HEK293 (cell line): ENCODE measurements at regions not wholly inside any gene's neighbourhood (a gene's known extent, or its start where the extent isn't known, plus 50 kb on each side); places are given as distances from the start of the nearest gene placed in this dataset.

Source experiments
- BCL11A ChIP-seq: fragments of 450-650 bp; formaldehyde crosslinking; IDR thresholded peaks from 2 replicates; pipeline ENCODE4 v1.5.1; 2016; ENCODE audit warnings: low read depth, missing biosample characterization, missing genetic modification characterization
- KLF10 ChIP-seq: fragments of 450-650 bp; IDR thresholded peaks from 2 replicates; pipeline ENCODE4 v1.5.1; 2018; ENCODE audit warnings: missing biosample characterization, mild to moderate bottlenecking, missing genetic modification characterization
- SCRT2 ChIP-seq: fragments of 450-650 bp; formaldehyde crosslinking; IDR thresholded peaks from 2 replicates; pipeline ENCODE4 v1.5.1; 2016; ENCODE audit warnings: missing biosample characterization, missing genetic modification characterization
- ZEB2 ChIP-seq: fragments of 450-650 bp; formaldehyde crosslinking; IDR thresholded peaks from 2 replicates; pipeline ENCODE4 v1.5.1; 2016; ENCODE audit warnings: missing biosample characterization, missing genetic modification characterization
- ZNF214 ChIP-seq: fragments of 450-650 bp; formaldehyde crosslinking; IDR thresholded peaks from 2 replicates; pipeline ENCODE4 v1.5.1; 2017; ENCODE audit warnings: missing biosample characterization, mild to moderate bottlenecking, missing genetic modification characterization, borderline replicate concordance
- ZNF274 ChIP-seq, 2 experiments: fragments of 200-500 bp in 1 of 2; fragments of 450-650 bp in 1 of 2; sonication (Bioruptor generic) in 1 of 2; formaldehyde crosslinking in 1 of 2; IDR thresholded peaks; 2 replicates each; pipeline versions ENCODE4 v1.5.1 to v1.6.1; 2014 to 2016; ENCODE audit warnings: borderline replicate concordance in 1 of 2, inconsistent platforms in 1 of 2, low read length in 1 of 2, missing biosample characterization in 1 of 2, missing genetic modification characterization in 1 of 2
- ZNF514 ChIP-seq: fragments of 450-650 bp; formaldehyde crosslinking; IDR thresholded peaks from 2 replicates; pipeline ENCODE4 v1.5.1; 2016; ENCODE audit warnings: missing biosample characterization, missing genetic modification characterization
- TF ChIP-seq, protein P1 (sequence below): fragments of 450-650 bp; formaldehyde crosslinking; IDR thresholded peaks from 2 replicates; pipeline ENCODE4 v1.5.1; 2016; ENCODE audit warnings: missing biosample characterization, missing genetic modification characterization
- TF ChIP-seq, protein P2 (sequence below): fragments of 450-650 bp; formaldehyde crosslinking; IDR thresholded peaks from 2 replicates; pipeline ENCODE4 v1.5.1; 2016; ENCODE audit warnings: missing biosample characterization, missing genetic modification characterization
- TF ChIP-seq, protein P3 (sequence below): fragments of 450-650 bp; formaldehyde crosslinking; IDR thresholded peaks from 2 replicates; pipeline ENCODE4 v1.5.1; 2016; ENCODE audit warnings: missing biosample characterization, missing genetic modification characterization, low read depth
- TF ChIP-seq, protein P4 (sequence below): fragments of 450-650 bp; formaldehyde crosslinking; IDR thresholded peaks from 2 replicates; pipeline ENCODE4 v1.5.1; 2016; ENCODE audit warnings: missing biosample characterization, missing genetic modification characterization
- TF ChIP-seq, protein P5 (sequence below): fragments of 450-650 bp; formaldehyde crosslinking; IDR thresholded peaks from 2 replicates; pipeline ENCODE4 v1.5.1; 2016; ENCODE audit warnings: missing biosample characterization, missing genetic modification characterization
- TF ChIP-seq, protein P6 (sequence below): fragments of 450-650 bp; formaldehyde crosslinking; IDR thresholded peaks from 2 replicates; pipeline ENCODE4 v1.5.1; 2016; ENCODE audit warnings: missing biosample characterization, missing genetic modification characterization
- TF ChIP-seq, protein P7 (sequence below): fragments of 450-650 bp; formaldehyde crosslinking; IDR thresholded peaks from 2 replicates; pipeline ENCODE4 v1.5.1; 2016; ENCODE audit warnings: missing biosample characterization, missing genetic modification characterization

DNA sequence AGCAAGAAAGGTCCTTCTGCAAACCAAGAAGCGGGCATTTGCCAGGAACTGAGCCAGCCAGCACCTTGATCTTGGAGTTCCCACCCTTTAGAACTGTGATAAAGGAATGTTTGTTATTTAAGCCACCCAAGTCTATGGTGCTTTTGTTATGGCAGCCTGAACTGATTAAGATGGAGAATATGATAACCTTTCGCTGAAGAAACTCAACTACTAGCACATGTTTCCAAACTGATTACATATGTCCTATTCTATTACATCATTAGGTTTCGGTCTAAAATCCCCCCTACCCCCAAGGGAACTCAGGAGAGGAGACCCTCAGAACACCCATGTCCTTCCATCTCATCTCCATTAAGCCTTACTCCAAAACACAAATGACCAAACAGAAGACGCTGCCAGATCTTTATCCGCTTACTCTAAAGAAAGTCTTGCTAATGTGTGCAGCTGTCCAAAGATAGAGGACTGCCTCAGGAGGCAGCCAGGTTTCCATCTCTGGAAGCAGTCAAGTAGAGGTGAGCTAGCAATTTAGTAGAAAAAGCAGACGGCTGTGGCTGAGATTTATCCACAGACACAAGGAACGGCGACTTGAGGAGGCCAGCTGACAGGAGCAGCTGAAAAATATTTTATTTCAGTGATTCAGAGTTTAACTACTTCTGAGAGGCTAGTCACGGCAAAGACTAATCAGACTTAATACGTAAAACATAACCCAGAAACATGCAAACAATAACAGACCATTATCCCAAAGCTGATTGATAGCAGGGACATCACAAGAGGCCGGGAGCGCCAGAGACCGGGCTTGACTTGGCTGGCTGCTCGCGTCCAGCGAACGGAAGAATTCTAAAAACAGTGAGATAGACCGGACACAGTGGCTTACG, 611.4 kb upstream of the CDH5 start:
- TF ChIP-seq, protein P1, sequence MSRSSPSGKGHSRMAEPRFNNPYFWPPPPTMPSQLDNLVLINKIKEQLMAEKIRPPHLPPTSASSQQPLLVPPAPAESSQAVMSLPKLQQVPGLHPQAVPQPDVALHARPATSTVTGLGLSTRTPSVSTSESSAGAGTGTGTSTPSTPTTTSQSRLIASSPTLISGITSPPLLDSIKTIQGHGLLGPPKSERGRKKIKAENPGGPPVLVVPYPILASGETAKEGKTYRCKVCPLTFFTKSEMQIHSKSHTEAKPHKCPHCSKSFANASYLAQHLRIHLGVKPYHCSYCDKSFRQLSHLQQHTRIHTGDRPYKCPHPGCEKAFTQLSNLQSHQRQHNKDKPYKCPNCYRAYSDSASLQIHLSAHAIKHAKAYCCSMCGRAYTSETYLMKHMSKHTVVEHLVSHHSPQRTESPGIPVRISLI (tag by site-specific recombination), result no peak
- TF ChIP-seq, protein P2, sequence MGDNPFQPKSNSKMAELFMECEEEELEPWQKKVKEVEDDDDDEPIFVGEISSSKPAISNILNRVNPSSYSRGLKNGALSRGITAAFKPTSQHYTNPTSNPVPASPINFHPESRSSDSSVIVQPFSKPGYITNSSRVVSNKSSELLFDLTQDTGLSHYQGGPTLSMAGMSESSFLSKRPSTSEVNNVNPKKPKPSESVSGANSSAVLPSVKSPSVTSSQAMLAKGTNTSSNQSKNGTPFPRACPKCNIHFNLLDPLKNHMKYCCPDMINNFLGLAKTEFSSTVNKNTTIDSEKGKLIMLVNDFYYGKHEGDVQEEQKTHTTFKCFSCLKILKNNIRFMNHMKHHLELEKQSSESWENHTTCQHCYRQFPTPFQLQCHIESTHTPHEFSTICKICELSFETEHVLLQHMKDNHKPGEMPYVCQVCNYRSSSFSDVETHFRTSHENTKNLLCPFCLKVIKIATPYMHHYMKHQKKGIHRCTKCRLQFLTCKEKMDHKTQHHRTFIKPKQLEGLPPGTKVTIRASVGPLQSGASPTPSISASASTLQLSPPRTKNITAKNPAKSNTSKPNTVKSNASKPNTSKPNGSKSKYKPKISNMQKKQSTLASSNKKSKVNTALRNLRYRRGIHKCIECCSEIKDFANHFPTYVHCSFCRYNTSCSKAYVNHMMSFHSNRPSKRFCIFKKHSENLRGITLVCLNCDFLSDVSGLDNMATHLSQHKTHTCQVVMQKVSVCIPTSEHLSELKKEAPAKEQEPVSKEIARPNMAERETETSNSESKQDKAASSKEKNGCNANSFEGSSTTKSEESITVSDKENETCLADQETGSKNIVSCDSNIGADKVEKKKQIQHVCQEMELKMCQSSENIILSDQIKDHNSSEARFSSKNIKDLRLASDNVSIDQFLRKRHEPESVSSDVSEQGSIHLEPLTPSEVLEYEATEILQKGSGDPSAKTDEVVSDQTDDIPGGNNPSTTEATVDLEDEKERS, result no peak
- no peak for TF ChIP-seq ZNF214 (tag by site-specific recombination)
- TF ChIP-seq BCL11A (tag by site-specific recombination), result no peak
- TF ChIP-seq, protein P3, sequence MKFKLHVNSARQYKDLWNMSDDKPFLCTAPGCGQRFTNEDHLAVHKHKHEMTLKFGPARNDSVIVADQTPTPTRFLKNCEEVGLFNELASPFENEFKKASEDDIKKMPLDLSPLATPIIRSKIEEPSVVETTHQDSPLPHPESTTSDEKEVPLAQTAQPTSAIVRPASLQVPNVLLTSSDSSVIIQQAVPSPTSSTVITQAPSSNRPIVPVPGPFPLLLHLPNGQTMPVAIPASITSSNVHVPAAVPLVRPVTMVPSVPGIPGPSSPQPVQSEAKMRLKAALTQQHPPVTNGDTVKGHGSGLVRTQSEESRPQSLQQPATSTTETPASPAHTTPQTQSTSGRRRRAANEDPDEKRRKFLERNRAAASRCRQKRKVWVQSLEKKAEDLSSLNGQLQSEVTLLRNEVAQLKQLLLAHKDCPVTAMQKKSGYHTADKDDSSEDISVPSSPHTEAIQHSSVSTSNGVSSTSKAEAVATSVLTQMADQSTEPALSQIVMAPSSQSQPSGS (tag by site-specific recombination), result no peak
- TF ChIP-seq, protein P4, sequence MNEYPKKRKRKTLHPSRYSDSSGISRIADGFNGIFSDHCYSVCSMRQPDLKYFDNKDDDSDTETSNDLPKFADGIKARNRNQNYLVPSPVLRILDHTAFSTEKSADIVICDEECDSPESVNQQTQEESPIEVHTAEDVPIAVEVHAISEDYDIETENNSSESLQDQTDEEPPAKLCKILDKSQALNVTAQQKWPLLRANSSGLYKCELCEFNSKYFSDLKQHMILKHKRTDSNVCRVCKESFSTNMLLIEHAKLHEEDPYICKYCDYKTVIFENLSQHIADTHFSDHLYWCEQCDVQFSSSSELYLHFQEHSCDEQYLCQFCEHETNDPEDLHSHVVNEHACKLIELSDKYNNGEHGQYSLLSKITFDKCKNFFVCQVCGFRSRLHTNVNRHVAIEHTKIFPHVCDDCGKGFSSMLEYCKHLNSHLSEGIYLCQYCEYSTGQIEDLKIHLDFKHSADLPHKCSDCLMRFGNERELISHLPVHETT, result no peak
- TF ChIP-seq, protein P5, sequence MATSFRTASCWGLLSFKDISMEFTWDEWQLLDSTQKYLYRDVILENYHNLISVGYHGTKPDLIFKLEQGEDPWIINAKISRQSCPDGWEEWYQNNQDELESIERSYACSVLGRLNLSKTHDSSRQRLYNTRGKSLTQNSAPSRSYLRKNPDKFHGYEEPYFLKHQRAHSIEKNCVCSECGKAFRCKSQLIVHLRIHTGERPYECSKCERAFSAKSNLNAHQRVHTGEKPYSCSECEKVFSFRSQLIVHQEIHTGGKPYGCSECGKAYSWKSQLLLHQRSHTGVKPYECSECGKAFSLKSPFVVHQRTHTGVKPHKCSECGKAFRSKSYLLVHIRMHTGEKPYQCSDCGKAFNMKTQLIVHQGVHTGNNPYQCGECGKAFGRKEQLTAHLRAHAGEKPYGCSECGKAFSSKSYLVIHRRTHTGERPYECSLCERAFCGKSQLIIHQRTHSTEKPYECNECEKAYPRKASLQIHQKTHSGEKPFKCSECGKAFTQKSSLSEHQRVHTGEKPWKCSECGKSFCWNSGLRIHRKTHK (tag by site-specific recombination), result no peak
- no peak for TF ChIP-seq ZNF514 (tag by site-specific recombination)
- TF ChIP-seq, protein P6, sequence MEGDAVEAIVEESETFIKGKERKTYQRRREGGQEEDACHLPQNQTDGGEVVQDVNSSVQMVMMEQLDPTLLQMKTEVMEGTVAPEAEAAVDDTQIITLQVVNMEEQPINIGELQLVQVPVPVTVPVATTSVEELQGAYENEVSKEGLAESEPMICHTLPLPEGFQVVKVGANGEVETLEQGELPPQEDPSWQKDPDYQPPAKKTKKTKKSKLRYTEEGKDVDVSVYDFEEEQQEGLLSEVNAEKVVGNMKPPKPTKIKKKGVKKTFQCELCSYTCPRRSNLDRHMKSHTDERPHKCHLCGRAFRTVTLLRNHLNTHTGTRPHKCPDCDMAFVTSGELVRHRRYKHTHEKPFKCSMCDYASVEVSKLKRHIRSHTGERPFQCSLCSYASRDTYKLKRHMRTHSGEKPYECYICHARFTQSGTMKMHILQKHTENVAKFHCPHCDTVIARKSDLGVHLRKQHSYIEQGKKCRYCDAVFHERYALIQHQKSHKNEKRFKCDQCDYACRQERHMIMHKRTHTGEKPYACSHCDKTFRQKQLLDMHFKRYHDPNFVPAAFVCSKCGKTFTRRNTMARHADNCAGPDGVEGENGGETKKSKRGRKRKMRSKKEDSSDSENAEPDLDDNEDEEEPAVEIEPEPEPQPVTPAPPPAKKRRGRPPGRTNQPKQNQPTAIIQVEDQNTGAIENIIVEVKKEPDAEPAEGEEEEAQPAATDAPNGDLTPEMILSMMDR (tag by site-specific recombination), result no peak
- TF ChIP-seq, protein P7, sequence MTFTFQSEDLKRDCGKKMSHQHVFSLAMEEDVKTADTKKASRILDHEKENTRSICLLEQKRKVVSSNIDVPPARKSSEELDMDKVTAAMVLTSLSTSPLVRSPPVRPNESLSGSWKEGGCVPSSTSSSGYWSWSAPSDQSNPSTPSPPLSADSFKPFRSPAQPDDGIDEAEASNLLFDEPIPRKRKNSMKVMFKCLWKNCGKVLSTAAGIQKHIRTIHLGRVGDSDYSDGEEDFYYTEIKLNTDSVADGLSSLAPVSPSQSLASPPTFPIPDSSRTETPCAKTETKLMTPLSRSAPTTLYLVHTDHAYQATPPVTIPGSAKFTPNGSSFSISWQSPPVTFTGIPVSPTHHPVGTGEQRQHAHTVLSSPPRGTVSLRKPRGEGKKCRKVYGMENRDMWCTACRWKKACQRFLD, result no peak
- no peak for TF ChIP-seq SCRT2 (tag by site-specific recombination)
- no peak for TF ChIP-seq KLF10 (tag by site-specific recombination)
- no peak for TF ChIP-seq ZNF274 (IDR thresholded peaks at IDR 0.05; ENCODE audit: low read length)
- no peak for TF ChIP-seq ZNF274 (tag by site-specific recombination; IDR thresholded peaks at IDR 0.05; ENCODE audit: borderline replicate concordance)
- TF ChIP-seq ZEB2 (tag by site-specific recombination), result no peak
